NCI-H1105 treated with DMSO at 0.1 percent for 48 hours (cell line): ENCODE measurements at regions not wholly inside any gene's neighbourhood (a gene's known extent, or its start where the extent isn't known, plus 50 kb on each side); places are given as distances from the start of the nearest gene placed in this dataset.
"Not testable (repeated sequence)": the region's sequence is repeated elsewhere in the genome, so short reads cannot be mapped to it uniquely, and the experiment has no call there.

Experiments used
- DNase-seq: peaks from one replicate; lab custom pipeline; 2025; lab: John Stamatoyannopoulos, UW

- DNase-seq: no peak
These were observed 118.9 kb downstream of the GATA3 start for GRCh38 chr10:8173243-8173865.

GRCh38 chr10:8173866-8174243 lies 119.4 kb downstream of the GATA3 start:
- DNase-seq: no peak

- peak; percentile 24 for DNase-seq
These were observed 120.3 kb downstream of the GATA3 start for GRCh38 chr10:8174762-8175161.

DNA sequence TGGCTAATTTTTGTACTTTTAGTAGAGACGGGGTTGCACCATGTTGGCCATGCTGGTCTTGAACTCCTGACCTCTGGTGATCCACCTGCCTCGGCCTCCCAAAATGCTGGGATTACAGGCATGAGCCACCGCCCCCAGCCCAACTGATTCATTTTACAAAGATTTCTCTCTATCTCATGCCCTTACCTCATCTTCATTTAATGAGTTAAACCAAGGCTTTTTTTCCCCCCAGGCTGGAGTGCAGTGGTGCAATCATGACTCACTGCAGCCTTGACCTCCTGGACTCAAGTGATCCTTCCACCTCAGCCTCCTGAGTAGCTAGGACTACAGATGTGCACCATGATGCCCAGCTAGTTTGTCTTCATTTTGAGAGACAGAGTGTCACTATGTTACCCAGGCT lies 123.0 kb downstream of the GATA3 start:
- not testable (repeated sequence) for DNase-seq

GRCh38 chr10:8179773-8180172 lies 125.3 kb downstream of the GATA3 start:
- DNase-seq: not testable (repeated sequence)

DNA sequence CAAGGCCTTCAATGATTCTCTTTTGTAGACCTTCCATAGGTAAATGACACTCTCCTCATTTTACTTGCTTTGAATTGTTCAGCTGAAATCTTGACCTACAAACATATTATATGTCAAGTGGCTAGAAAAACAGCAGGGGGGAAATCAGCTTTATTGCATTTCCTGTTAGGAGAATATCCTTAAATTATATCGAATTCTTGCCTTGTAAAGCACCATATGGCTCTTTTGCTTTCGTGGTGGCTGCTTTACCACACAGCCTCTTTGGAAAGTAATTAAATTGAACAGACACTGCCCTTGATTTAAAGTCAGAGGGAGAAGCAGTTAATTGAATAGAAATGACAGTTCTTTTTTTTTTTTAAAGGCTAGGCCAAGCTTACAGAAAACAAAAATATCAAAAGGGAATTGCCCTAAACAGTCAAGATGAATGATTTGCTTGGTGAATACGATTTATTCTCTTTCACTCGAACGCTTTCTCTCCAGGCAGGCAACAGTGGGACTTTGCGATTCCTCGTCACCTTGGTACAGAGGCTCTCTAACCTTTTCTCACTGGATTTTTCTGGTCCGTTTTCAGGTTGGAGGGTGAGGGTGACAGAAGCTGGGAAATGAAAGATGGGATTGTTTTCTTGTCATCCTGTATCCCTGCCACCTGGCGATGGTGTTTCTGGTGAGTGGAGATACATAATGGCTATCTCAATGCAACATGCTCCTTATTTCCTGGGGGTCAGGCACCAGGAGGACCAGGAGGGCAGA lies 126.0 kb downstream of the GATA3 start:
- no peak for DNase-seq

DNA sequence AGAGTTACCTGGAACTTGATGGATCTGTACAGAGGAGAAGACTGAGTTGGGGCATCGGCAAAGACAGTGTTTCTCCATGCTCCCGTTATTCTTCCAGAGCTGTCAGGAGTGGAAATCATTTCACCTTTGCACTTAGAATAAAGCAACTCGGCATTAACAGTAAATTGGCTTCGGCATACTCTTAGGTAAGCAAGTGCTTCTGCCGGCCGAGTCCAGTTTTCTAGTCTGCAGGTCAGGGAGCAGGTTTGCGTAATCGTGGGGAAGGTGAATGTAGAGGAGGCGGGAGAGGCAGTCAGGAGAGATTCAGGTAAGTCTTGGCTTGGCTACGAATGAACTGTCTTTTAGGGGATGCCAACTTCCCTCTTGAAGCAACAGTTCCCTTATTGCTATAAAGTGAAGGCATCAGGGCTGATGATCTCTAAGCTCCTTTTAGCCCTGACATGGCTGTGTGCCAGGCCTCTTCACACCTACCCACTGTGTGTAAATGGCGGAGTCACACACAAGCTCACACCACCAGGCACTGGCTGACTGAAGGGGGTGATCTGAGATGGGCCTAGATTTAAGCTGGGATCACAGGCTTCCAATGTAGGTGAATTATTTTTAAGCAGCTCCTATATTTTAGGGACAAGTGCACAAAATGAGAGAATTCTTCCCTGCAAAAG lies 127.1 kb downstream of the GATA3 start:
- DNase-seq: no peak

DNA sequence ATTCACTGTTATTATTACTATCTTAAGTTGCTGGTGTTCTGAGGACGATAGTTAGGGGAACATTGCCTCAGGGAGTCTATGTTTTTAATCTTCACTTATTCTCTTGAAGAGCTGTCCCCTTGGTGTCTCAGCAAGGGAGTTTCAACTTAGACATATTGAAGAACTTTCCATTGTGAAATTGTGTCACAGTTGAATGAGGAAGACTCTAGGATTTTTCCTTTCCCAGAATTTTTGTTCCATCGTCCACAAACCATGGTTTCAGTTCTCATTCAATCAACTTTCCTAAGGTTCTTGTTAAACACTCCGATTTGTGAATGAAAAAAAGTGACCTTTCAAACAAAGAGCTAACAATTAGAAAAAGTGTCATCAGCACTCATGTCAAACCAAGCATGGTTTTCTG lies 128.3 kb downstream of the GATA3 start:
- no peak for DNase-seq

DNA sequence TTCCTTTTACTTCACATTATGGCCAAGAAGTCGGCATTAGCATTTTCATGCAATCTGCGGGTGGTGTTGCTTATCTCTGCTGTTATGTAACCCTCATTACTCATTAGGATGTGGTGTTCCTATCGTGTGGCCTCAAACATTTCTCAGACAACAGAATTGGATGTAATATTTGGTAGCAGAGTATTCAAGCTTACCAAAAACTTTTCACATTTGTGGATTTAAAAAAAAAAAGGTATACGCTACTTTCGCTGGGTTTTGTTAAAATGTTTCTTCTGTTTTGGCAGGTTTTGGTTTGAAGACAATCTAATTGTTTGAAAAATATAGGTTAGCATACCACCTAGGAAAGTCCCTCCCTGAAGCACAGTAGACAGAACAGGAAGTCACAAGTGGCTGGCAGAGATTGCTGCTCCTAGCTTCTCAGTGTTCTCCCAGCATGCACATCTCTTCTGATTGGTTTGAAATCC lies 128.8 kb downstream of the GATA3 start:
- no peak for DNase-seq

DNA sequence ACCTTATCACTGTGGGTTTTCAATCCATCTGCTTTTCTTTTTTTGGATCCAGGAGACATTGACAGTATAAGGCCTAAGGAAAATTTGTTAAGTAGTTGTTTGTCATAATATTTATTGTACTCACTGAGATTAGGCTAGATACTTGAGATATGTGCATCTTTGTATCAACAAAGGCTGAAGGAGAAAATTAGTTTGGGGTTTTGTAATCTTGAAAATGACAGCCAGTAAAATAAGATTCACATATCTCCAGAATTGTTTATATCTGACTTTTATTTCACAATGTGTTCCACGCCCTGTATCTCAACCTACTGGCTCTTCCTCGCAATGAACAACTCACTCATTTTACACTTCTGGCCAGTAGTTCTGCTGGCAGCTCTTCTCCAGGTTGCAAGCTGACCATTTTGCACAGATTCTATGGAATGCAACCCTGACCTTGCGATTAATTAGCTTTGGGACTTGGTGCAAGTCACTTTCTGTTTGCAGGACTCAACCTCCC lies 132.7 kb downstream of the GATA3 start:
- no peak for DNase-seq

- no peak for DNase-seq
These were observed 135.0 kb downstream of the GATA3 start for GRCh38 chr10:8189458-8189857.

GRCh38 chr10:8192301-8192700 lies 137.8 kb downstream of the GATA3 start:
- DNase-seq: no peak

- no peak for DNase-seq
These were observed 139.1 kb downstream of the GATA3 start for GRCh38 chr10:8193546-8193945.

GRCh38 chr10:8194050-8194449 lies 139.6 kb downstream of the GATA3 start:
- DNase-seq: no peak

DNA sequence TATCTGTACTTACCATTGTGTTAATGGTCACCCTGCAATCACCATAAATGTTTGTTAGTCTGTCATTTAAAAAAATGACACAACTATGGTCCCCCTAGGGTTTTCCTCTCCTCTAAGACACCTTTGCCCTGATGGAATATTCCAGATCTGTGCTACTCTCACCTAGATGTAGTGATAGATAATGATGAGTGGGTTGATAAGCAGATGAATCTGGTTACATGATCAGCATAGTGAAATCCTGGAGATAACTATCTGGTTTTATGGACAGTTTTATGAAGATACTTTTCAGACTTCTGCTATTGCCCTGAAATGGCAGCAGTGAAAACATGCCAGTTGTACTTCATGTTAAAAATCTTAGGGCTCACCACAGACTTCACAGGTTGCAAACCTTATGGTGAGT lies 152.4 kb downstream of the GATA3 start:
- no peak for DNase-seq

DNA sequence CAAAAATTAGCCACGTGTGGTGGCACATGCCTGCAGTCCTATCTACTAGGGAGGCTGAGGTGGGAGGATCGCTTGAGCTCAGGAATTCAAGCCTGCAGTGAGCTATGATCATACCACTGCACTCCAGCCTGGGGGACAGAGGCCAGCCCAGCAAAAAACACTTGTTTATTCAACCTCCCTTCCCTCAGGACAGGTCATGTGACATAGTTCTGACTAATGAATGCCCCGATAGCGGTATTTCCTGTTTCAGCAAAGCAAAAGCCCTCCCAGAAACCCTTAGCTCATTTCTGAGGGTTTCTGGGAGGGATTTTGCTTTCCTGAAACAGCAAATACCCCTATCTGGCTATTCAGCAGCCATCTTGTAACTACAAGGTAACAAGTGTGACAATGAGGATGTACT lies 157.1 kb downstream of the GATA3 start:
- DNase-seq: no peak

DNA sequence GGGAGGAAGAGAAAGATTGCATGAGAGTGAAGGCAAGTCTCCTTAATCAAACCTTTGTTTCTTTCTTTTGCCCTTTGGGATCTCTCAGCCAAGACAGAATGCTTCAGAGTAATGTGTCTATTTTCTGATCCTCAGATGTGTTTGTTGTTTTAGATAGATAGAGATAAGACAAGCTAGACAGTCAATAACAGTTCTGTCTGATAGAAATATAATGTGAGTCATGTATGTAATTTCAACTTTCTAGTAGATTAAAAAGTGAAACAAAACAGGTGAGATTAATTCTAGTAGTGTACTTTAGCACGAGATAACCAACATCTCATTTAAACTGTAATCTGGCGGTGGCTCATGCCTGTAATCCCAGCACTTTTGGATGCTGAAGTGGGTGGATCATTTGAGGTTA lies 159.2 kb downstream of the GATA3 start:
- DNase-seq: no peak

- no peak for DNase-seq
These were observed 160.1 kb downstream of the GATA3 start for GRCh38 chr10:8214587-8214986.

GRCh38 chr10:8216893-8217292 lies 162.4 kb downstream of the GATA3 start:
- no peak for DNase-seq

DNA sequence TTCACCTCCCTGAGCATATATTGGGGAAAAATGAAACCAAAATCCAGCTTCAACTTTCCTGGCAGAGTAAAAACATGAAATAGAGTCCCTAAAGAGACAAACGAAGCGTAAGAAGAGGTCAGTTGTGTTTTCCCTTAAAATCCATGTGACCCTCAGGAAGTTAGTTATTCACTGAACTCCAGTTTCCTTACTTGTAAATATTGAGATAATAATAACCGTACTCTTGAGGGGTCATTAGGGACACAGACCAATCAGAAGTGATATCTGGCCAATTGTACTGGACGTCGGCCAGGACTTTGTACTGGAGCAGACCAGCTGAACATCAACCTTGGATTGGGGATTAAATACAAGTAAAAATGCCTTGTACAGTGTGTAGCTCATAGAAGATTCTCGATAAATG lies 167.0 kb downstream of the GATA3 start:
- no peak for DNase-seq

- DNase-seq: peak; percentile 22
These were observed 170.1 kb downstream of the GATA3 start for GRCh38 chr10:8224591-8224990.

- peak; percentile 35 for DNase-seq
These were observed 170.7 kb downstream of the GATA3 start for GRCh38 chr10:8225187-8225586.

GRCh38 chr10:8227246-8227645 lies 172.8 kb downstream of the GATA3 start:
- DNase-seq: no peak
